Stimulated activated naive CD8-positive, alpha-beta T cell treated with anti-CD3 and anti-CD28 coated beads, Interleukin-15, Interleukin-2, amounts not matched to agents 100 U/mL and 50 U/mL, for 24 hours (primary cell): ENCODE measurements at regions not wholly inside any gene's neighbourhood (a gene's known extent, or its start where the extent isn't known, plus 50 kb on each side); places are given as distances from the start of the nearest gene placed in this dataset.

Source experiments
- ATAC-seq: fragments of 150-1000 bp; cut with Tn5 transposase; one replicate; pipeline ENCODE4 v1.10.0; 2021
- DNase-seq: peaks from one replicate; pipeline ENCODE4 v3.0.0; 2021

DNA sequence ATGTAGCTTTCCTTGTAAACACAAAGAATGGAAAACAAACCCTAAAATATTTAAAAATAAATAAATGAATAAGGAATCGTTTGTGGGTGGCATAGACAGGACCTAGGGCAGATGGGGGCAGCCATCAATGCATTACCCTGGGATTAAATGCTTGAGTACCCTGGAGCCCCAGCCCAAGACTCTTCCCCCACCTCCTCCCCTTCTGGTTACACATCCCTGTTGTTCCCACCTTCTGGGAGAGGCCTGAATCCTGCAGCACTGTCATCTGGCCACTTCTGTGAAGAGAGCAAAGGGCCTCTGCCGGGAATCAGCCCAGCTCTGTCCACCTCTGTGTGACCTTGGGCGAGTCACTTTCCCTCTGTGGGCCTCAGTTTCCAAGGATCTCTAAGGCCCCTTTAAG is 61.6 kb upstream of the COL13A1 start:
- no peak for ATAC-seq
- DNase-seq: no peak

- DNase-seq (no peak), ATAC-seq (no peak)
Measured at GRCh38 chr10:69741252-69741651, 60.5 kb upstream of the COL13A1 start.

DNA sequence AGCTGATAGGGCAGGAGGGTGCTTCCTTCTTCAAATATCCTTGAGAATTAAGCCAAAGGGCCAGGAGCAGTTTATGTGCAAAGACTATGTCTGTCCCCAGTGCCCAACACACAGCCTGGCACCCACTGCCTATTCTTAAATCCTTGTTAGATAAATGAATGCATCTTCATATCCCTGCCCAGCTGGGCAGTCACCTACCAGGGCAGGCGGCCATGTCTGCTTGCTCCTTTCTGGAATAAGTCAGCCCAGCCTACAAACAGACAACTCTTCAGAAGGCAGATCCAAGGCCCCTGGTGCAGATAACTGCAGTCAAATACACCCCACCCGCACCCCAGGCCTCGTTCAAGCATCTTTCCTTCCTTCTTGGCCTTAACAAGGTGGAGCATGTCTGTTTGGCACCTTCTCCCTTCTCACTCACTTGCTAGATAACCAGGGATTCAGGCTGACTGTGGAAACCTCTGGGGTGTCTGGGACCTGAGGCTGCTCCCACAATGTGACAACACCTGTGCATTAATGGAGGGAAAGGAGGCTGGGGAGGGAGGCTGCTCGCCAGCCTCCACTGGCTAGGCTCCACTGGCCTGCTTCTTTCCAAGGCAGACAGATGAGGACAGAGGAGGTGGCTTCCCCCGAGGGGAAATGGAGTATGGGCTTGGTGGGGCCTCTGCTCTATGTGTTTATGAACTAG is 59.9 kb upstream of the COL13A1 start:
- DNase-seq (no peak), ATAC-seq (no peak)

DNA sequence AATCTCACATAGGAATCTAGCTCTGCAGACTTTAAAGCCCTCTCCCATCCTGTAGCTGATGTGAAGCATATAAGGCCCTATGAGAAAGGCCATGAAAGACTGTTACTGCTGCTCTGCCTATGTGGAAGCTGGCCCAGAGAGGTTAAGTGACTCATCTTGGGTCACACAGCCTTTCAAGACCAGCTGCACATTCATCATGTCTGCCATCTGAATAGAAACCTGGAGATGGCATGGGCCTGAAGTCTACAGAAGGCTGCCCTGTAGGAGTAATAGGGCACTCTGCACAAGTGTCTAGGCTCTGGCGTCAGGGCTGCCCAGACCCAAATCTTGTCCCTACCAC is 59.4 kb upstream of the COL13A1 start:
- no peak for ATAC-seq
- DNase-seq: no peak

DNA sequence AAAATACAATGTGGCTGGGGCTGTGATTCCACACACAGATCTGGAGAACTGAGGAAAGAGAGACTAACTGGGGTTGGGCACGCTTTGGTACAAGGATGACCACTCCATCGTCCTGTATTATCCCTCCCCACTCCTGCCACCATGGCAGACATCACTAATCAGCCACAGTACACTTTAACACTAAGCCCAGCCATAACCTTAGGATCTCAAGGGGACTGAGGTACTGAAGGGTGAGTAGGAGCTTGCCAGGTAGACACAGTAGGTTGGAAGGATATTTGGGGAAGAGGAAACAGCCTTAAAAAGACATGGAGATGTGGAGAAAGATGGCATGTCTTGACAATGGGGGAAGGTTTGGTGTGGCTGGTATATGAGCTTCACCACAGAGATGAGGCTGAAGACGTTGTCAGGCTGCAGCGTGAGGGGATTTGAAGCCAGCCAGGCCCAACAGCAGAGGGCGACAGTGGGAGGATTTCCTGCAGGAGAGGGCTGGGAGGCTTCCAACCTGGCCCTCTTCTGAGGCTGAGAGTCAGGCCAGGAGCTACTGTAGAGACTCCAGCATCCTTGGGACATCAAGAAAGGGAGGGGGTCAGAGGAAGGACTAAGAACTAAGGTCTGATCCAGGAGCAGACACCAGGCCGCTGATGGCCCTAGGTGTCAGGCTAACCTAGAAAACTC is 58.6 kb upstream of the COL13A1 start:
- ATAC-seq: no peak
- DNase-seq: peak; percentile 54

GRCh38 chr10:69744971-69745370 is 56.7 kb upstream of the COL13A1 start:
- DNase-seq (no peak), ATAC-seq (no peak)

DNA sequence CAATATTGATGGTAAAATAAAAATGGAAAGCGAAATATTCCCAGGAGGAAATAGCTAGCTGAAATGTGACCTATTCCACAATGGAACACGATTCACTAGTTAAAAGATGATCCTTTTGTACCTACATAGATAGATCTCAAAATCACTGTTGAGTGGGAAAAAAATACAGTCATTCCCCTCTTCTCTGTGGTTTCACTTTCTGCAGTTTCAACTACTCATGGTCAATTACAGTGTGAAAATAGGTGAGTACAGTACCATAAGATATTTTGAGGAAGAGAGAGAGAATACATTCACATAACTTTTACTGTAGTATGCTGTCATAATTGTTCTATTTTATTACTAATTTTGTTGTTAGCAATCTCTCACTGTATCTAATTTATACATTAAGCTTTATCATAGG is 56.0 kb upstream of the COL13A1 start:
- no peak for ATAC-seq
- DNase-seq: no peak

DNA sequence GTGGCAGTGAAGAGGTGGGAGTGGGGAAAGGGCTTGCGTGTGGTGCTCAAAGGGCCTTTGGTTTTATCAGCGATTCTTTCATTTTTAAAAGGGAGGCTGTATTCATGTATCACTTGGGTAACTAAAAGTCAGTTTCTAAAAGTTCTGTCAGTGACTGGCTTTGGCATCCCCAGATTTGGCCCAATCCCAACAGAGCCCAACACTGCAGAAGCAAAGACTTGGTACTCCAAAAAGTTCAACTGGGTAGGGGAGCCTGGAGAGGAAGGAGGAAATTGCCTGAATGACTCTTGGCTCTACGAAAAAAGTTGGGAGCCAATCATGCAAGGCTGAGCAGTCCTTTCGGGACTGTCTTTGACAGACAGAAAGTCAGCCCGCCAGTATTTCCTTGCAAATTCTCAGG is 54.5 kb upstream of the COL13A1 start:
- ATAC-seq (no peak), DNase-seq (no peak)

DNA sequence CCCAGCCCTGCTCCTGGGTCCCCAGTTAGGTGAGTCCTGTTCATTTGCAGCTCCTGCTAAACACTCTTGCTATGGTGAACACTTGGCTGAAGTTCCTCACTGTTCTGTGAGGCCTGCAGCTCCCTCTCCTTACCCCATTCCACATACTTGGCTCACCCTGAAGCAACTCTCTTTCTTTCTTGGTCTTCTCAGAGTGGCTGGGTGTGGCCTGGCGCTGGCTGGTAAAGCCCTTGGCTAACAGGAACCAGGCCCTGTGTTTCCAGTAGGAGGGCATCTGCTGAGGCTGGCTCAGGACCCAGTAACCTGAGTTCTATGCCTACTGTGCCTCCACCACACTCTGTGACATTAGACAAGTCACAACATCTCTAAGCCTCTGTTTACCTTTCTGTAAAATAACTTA is 53.1 kb upstream of the COL13A1 start:
- ATAC-seq (no peak), DNase-seq (no peak)

DNA sequence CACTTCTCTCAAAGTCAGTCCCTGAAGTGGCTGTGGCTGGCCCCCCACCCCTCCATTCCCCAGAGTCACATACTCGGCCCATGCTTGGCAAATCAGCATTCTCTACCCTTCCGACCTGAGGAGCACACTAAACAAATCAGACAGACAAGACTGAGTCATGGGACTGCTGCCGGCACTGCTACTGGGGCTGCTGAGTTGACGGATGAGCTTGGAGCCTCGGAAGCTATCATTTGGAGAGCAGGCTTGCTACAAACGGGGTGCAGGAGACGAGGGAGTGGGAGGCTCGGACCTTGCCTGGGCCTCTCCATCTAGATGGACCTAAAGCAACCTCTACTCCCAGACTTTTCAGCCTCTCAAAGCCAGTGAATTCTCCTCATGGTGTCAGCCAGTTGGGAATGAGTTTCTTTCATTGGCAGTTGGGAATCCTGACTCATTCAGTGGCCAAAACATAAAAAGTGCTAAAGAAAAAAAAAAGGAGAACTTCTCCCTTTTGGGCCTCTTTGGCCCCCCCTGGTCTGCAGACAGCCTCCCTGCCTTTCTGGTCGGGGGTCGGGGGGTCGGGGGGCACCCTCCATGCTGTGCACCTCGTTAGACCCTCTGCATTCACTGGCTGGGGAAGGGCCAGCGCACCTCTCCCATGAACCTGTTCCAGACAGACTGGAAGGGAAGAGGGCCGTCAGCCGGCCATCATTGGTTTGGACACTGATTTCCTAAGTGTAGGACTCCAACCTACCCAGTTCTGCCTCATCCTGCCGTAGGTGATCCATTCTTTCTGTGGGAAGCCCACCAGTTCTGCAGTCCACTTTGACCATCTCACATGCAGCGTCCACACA is 52.3 kb upstream of the COL13A1 start:
- no peak for DNase-seq
- no peak for ATAC-seq

DNA sequence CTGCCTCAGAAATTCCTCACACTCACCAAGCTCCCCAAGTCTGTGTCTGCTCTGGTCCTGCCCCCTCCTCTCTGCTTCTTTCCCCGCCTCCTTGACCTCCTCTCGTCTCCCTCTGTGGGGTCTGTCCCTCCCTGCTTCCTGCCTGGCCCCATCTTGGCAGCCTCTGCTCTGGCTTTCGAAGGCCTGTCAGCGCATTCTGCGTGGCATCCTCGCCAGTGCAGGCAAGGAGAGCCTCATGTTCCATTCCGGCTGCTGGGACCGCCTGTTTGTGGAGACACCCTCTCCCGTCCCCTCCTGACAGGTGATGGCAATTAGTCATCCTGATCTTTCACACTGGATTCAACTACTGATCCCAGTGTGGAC is 51.7 kb upstream of the COL13A1 start:
- ATAC-seq: no peak
- DNase-seq: no peak

DNA sequence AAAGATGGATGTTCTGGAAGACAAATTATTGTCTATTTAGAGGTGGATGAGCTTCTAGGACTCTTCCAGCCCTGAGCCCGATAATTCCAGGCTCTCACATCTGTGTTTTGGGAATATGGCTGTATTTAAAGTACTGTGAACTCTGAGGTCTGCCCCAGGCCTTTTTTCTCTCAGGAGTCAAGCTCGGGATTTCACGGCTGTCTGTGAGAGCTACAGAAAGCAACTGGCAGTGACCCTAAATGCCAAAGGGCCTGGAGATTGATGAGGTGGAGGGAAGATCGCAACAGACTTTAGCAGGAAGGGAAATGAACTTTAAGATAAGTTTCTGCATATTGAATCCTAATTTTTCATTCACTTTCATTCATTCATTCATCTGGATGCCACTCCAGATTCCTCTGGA is 51.0 kb upstream of the COL13A1 start:
- no peak for DNase-seq
- ATAC-seq: no peak

GRCh38 chr10:69751214-69751613 is 50.5 kb upstream of the COL13A1 start:
- ATAC-seq: no peak
- no peak for DNase-seq
